ENCODE measurements at regions not wholly inside any gene's neighbourhood (a gene's known extent, or its start where the extent isn't known, plus 50 kb on each side); places are given as distances from the start of the nearest gene placed in this dataset.

- TF ChIP-seq CTCF (conservative IDR thresholded peaks at IDR 0.05; ENCODE audit: low read depth in 2 of 2), result no peak
- no peak for TF ChIP-seq REST (IDR thresholded peaks at IDR 0.05; ENCODE audit: unreplicated experiment)
Observed at GRCh38 chr18:69161383-69162028, 239.2 kb upstream of the DOK6 start.
